Fibroblast of peridontal ligament (primary cell): ENCODE measurements at regions not wholly inside any gene's neighbourhood (a gene's known extent, or its start where the extent isn't known, plus 50 kb on each side); places are given as distances from the start of the nearest gene placed in this dataset.
A peak's percentile ranks its signal among the peaks of the same experiment; 100 is the strongest.

Experiments
- DNase-seq: peaks from one replicate; pipeline ENCODE4 v3.0.0-alpha.2; 2010; ENCODE audit errors: extremely low read depth

GRCh38 chr11:11789735-11790369 lies 51.9 kb upstream of the USP47 start:
- peak; percentile 42 for DNase-seq

DNA sequence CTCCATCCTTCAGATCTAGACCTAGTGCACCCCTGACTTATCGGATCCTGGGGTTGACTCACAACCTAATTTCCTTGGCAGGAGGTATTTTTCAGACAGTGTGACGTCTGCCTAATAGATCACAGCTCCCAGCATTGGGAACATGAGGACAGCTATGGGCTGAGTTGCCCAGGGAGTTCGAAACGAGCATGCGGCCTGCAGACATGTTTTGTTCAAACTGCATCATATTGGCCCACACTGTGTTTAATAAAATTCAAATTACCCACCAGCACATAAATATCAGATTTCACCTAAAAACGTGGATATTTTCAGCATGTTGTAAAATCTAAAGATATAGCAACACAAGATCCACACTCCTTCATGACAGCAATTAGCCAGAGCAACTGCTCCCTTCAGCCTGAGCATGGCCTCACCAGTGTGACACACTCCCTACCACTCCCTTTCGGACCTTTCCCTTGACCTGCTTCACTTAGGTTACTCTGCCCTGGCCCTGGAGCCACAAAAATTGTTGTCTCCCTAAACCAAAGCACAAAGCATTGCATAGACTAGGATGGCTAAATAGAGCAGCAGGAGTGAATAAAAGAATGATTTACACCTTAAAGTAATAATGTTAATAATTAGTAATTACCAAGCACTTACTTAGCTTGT lies 53.6 kb upstream of the USP47 start:
- DNase-seq = no peak

GRCh38 chr11:11787305-11788062 lies 54.3 kb upstream of the USP47 start:
- DNase-seq = peak; percentile 77

GRCh38 chr11:11786771-11787170 lies 55.0 kb upstream of the USP47 start:
- peak; percentile 46 for DNase-seq

GRCh38 chr11:11786234-11786633 lies 55.5 kb upstream of the USP47 start:
- DNase-seq = no peak

DNA sequence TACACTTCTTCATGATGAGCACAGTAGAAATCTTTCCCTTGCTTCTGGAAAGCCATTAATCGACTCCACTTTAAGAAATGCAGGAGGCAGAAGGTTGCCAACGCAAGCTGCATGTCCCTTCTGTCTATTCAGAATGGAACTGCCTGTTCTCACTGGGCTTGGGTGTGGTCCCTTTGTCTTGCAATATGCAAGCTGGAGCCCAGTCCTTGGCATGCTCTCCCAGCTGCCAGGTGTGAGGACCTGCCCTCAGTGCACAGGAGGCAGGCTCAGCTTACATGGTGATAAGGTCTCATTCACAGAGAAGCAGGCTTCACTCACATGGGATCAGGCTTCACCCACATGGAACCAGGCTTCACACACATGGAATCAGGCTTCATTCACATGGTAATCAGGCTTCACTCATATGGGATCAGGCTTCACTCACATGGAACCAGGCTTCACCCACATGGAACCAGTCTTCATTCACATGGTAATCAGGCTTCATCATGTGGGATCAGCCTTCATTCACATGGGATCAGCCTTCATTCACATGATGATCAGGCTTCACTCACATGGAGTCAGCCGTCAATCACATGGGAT lies 59.2 kb upstream of the USP47 start:
- no peak for DNase-seq

DNA sequence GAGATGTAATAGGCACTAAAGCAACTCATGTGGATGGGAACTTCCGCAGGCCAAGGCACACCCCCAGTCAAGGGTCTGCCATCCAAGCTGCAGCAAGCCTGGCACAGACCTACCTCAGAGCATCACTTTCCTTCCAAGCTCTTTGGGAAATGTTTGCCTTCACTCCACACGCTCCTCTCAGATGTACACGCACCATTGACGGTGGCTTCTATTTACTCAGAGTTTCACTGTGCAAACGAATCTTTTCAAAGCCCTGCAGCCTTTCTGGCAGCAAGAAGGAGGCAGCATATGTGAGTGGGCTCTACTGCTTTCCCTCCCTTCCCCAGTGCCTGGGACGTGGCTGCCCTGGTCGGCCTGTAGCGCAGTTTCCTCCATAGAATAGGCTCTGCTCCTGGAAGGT lies 60.9 kb upstream of the USP47 start:
- no peak for DNase-seq

DNA sequence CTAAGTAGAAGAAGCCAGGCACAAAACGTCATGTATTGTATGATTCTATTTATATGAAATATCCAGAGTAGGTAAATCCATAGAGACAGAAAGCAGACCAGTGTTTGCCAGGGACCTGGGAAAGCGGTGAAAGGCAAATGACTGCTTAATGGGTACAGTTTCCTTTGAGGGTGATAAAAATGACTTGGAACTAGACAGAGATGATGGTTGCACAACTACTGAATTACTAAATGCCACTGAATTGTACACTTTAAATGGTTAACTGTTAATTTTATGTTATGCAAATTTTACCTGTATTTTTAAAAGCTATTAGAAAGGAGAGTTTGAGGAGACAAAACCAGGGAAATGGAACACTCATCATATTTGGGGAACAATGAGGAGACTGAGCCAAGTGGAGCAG lies 61.8 kb upstream of the USP47 start:
- DNase-seq = no peak

GRCh38 chr11:11777897-11778296 lies 63.9 kb upstream of the USP47 start:
- no peak for DNase-seq

DNA sequence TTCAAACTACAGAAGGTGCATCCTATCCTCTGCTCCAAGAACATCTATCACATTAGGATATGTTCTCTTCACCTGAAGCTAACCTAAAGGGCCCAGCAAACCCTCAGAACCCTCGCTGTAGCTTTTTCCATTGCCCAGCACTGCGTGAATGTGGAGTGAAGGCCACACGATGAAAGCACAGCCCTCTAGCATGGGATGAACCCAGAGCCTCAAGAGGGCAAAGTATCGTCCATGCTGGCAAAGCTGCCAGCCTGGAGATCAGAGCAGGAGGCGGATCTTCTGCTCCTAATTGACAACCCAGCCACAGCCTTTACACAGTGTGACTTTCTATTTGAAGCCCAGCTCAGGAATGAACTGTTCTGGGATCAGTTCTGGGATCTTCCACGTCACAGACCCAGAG lies 65.1 kb upstream of the USP47 start:
- DNase-seq = no peak

GRCh38 chr11:11774928-11775327 lies 66.8 kb upstream of the USP47 start:
- DNase-seq = no peak

DNA sequence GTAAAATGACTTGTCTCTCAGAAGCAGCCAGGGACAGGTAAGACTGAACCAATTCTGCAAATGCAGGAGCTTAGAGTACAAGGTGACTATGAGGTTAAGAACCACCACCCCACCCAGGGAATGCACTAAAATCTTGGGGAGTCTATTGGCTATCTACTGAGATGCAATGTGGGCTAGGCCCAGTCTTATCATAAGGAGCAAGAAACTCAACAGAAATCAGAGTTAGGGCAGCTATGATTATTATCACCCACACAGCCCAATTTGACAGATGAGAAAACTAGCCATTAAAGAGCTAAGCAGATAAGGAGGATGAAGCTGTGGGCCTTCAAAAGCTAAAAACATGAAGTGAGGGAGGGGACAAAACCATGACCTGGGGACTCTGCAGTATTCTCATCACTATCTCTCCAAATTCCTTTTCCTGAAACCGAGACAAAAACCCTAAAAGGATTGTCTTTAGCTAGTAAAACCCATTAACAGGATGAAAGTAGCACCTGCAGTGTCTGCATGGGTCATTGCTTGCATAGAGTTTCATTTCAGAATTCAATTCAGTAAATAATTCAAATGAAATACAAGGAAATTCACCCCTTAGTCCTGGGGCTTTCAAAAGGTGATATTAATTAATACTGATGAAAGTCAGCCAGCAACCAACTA lies 68.8 kb upstream of the USP47 start:
- no peak for DNase-seq

DNA sequence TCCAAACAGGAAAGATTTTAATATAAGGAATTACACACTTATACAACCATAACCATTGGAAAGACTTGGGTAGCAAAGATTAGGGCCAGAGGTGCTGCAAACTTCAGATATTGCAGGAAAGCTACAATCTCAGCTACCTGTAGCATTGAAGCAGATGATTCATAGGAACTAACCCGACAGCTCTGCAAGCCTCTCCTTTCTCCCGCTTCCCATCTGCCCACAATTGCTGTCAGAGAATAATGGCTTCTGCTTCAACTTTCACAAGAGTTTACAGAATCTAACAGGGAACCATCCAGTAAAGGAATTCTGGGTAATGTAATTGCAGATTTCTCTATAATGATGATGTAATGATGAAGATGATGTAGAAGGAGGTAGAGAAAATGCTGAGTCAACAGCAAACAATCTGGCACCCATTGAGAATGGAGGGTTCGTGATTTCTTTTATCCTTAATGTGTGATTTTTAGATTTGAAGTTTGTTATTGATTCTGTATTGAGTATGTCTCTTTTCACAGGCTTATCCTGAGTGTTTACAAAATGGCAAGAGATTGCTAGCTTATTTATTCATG lies 70.8 kb upstream of the USP47 start:
- no peak for DNase-seq

DNA sequence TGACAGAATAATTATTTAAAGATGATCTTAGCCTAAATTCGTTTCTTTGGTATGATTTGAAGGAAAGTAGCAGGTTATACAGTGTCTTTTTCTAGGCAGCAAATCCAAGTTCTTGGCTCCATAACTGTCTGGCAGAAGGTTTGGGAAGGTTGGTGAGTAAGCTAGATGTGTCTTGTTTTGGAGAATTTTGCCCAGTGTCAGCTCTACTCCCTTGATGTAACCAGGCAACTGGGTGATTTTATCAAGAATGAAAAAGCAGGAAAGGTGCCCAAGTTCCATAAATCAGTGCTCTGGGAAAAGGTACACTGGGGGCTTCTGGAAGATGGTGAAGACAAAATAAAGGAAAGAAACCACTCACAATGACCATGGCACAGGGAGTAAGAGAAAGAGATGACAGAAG lies 71.5 kb upstream of the USP47 start:
- DNase-seq = no peak

DNA sequence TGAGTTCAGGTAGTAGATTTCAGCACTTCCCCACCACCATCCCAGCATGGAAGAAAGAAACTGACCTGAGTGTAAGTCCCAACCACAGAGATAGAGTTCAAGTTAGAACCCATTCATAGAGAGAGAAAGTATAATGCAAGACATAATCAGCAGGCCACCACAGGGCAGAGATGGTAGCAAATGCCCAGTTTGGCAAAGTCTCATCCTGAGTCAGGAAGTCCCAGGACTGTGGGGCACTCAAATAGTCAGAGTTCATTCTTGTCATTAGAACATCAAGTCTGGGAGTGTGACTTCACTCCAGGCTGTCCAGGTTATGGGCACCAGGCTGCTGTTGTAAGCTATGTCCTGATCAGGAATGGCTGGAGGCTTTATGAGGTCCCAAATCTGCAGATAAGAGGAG lies 72.0 kb upstream of the USP47 start:
- DNase-seq = no peak

DNA sequence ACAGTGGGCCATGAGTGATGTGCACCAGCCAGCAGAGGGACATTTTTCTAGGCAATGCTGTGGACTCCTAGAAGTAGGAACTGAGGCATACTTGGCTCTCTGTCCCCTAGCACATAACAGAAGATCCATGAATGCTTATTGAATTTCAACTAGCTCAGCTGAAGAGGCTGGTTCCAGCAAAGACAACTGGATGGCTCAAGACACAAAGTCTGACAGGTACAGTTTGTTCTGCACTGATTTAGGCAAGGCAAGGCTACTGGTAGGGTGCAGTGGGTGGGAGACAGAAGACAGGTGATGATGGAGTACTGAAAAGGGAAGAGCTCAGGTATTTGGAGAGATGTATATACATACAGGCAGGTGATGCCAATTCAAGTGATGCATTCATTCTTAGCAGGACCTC lies 72.4 kb upstream of the USP47 start:
- no peak for DNase-seq

DNA sequence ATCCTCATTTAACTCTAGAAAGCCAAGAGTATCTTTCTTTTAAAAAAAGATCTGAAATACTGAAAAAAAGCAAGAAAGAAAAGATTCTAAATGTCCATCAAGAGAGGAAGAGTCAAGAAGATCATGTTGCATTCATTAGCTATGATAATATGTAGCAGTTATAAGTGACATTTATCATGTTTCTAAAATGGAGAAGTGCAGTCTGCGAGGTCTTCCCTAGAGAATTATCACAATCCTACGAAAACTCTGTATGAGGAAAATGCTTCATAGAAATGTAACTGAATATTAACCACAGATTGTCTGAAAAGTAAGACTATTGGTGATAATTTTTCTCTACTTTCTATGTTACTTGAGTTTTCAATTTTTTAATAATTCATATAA lies 77.4 kb upstream of the USP47 start:
- DNase-seq = no peak

GRCh38 chr11:11763796-11764422 lies 77.9 kb upstream of the USP47 start:
- no peak for DNase-seq

DNA sequence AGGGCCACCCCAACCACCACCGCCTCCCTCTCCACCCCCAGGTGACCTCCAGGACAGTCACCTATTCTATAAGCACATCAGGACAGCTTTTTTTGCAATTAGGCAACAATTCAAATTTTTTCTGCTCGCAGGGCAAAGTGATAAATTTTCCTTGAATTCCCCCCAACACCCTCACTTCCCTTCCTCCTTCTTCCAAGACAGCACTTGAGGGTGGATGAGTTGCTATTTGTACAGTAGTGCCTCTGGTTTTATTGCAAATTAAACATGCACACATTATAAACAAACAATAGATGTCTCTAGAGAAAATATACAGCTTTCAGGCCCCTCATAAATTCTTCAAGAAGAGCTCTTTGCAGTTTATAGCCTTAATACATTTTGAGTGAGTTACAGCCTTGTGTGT lies 80.9 kb upstream of the USP47 start:
- DNase-seq = no peak

- DNase-seq = no peak
Observed at GRCh38 chr11:11758603-11759196, 83.1 kb upstream of the USP47 start.

GRCh38 chr11:11757909-11758308 lies 83.9 kb upstream of the USP47 start:
- DNase-seq = no peak
